GM21447 (cell line): ENCODE measurements at regions not wholly inside any gene's neighbourhood (a gene's known extent, or its start where the extent isn't known, plus 50 kb on each side); places are given as distances from the start of the nearest gene placed in this dataset.
"Not testable (repeated sequence)": the region's sequence is repeated elsewhere in the genome, so short reads cannot be mapped to it uniquely, and the experiment has no call there.

Source experiments
- ATAC-seq: cut with Tn5 transposase; IDR thresholded peaks from one replicate; pipeline ENCODE4 v1.9.1; 2021; ENCODE audit not compliant: unreplicated experiment

- ATAC-seq = no peak
Measured at GRCh38 chr7:149635561-149636329, 137.6 kb downstream of the ZNF467 start.

GRCh38 chr7:149633976-149634945 lies 136.7 kb upstream of the ZNF746 start:
- ATAC-seq = no peak

GRCh38 chr7:149628361-149629149 lies 130.9 kb upstream of the ZNF746 start:
- ATAC-seq = not testable (repeated sequence)

GRCh38 chr7:149627911-149628310 lies 130.3 kb upstream of the ZNF746 start:
- ATAC-seq = no peak

DNA sequence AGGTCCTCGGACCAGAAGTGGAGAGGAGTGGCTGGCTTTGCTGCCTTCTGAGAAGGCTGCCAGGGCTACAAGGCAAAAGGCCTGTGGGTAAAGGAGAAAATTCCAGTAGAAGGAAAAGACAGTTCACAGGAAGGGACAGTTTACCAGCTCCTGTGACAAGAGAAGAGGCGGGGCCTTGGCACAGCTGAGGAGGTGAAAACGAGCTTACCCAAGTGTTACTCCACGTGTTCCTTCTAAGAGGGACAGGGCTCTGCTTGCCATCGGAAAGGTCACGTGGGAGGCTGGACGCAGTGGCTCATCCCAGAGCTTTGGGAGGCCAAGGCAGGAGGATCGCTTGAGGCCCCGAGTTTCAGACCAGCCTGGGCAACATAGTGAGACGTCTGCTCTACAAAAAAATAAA lies 129.4 kb upstream of the ZNF746 start:
- ATAC-seq = no peak

DNA sequence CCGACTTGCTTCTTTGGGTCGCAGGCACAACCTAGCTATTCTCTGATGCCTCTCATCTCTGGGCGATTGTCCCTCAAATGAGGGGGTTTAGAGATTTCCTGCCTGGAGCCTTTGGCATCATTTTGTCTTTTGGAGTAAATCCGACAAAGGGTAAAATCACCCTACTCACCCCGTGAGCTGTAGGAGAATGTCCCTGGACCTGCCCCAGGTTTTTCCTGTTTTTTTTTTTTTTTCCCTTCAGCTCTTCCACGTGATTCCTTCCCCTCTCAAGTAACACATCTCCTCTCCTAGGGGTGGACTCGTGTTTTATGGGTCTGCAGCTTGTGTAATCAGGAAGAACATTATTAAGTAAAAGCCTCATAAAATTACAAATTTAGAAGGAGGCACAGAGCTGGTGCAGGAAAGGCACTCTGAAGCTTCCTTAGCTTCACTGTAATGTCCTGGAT lies 128.4 kb upstream of the ZNF746 start:
- no peak for ATAC-seq

DNA sequence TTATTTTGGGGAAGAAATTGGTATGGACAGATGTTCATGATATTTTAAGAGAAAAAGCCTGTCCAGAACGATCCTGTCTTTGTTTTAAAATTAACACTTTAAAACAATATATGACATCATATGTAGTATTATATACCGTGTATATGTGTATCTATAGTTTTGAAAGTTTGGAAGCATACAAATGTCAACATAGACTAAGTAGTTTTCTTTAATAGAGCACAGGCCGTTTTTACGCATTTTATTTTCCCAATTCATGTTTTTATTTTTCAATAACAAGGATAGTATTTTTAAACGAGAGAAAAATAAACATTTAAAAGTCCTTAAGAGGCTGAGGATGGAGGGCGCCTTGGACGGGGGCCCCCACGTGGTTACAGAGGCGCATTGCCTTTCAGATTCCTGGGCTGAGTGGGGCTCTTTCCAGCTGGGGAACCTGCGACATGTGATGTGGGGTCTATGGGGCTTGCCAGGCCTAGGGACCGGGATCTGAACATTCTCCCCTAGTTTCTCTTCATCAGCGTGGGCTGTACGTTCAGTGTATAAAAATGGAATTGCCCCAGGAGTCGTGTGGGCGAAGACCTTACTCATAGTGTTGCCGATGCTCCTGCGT lies 127.8 kb upstream of the ZNF746 start:
- ATAC-seq = peak; percentile 21

GRCh38 chr7:149624419-149625339 lies 127.1 kb upstream of the ZNF746 start:
- ATAC-seq = peak; percentile 87

DNA sequence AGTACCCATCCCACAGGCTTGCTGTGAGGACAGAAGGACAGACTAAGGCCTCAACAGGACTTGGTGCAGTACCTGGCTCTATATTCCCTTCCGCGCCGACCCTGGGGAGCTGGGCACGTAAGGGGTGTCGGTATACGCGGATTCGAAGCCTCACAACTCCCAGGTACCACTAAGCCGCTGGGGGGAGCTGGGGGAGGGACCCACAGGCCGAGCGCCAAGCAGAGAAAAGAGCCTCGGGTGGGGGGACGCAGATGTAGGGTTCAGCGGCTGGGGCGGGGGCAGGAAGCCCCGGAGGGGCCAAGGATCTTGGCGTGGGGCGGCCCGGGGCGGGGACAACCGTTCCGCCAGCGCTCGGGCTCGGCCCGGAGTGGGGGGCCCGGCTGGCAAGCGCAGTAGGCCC lies 126.4 kb upstream of the ZNF746 start:
- ATAC-seq = peak; percentile 19

DNA sequence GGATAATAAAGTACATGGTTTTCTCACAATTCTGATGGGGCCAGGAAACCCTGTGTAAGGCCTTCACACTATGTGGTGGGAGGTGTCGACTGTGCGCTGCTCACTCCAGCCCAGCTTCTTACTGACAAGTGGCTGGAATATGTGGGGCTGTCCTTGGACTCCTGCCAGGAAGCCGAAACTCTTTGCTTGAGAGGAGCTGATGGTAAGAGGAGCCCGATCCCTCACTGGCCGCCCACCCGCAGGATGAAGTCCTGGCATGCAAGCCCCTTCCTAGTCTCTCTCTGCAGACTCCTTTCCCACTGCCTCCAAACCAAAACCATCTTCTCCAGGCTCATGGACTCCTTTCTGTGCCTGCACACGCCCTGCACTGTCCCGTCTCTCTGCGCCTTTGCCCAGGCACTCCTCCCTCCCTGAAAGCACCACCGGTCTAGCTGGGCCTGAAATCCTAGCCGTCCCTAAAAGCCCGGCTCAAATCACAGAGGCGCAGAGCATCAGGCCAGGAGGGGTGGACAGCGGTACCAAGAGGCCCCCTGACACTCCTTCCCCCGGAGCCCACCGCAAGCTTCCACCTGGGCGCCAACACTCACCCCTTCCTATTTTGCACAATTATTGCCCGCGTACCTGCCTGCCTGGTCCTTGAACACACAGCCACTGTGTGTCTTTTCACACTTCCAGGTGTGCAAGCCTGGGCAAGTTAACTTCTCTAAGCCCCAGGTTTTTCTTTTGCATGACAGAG lies 125.8 kb upstream of the ZNF746 start:
- not testable (repeated sequence) for ATAC-seq

- ATAC-seq = no peak
Measured at GRCh38 chr7:149622444-149623210, 125.0 kb upstream of the ZNF746 start.

GRCh38 chr7:149621776-149622175 lies 124.2 kb upstream of the ZNF746 start:
- no peak for ATAC-seq

DNA sequence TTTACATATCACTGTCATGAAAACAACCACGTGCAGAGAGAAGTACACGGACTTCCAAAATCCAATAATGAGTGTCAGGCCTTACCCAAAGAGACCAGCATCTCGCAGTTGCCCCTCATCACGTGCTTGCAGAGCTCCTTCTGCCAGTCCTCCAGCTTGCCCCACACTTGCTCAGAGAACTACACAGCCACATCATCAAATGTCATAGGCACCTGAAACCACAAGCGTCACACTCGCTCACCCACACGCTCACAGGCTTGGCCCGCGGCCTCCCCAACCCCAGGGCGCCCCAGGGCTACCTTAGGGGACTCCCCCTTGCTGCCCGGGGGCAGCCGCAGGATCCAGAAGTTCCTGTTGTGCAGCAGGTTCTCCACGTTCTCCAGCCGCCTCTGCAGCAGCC lies 123.4 kb upstream of the ZNF746 start:
- ATAC-seq = peak; percentile 35

DNA sequence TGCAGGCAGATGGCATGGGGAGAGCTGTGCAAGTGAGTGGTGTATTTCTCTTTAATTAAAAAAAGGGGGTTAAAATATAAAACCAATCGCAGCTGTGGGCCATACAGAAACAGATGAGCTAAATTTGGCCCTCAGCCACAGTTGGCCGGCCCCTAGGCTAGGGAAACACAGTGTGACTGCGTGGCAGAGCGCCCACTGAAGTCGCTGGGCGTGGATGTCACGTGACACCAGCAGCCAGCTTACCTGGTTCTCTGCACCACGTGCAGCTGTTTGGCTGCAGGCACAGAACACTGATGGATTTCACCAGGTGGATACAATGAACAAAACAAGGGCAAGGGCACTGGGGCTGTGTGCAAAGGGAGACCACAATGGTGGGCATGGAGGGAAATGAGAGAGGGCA lies 119.3 kb upstream of the ZNF746 start:
- no peak for ATAC-seq

GRCh38 chr7:149615690-149616270 lies 118.2 kb upstream of the ZNF746 start:
- no peak for ATAC-seq

DNA sequence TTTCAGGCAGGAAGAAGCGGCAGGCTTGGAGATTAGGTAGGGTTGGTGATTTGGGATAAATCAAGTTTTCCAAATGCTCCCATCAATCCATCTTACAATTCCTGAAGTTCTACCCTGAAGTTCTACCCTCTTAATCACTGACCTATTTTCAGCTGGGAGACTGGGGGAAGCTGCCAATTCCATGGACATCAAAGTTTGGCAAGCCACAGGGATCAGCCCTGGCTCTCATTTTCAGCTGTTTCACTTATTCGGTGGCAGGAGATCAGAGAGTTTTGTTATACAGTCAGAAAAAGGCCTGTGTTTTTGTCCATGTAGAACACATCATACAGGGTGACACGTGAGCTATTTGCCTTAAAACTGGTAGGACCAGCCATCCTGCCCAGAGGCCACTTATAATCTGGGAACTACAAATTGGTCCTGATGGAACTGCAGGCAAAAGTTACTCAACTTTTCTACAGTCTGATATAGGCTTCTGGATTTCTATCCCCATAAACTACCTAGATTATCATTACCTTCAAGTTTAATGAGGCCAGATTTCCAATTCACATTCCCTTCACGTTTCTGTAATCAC lies 112.9 kb upstream of the ZNF746 start:
- ATAC-seq = no peak

- no peak for ATAC-seq
Measured at GRCh38 chr7:149608168-149608567, 110.6 kb upstream of the ZNF746 start.
